ENCODE measurements at regions not wholly inside any gene's neighbourhood (a gene's known extent, or its start where the extent isn't known, plus 50 kb on each side); places are given as distances from the start of the nearest gene placed in this dataset.

GRCh38 chr6:153328194-153328593 lies 197.1 kb upstream of the RGS17 start:
- TF ChIP-seq, protein P1, sequence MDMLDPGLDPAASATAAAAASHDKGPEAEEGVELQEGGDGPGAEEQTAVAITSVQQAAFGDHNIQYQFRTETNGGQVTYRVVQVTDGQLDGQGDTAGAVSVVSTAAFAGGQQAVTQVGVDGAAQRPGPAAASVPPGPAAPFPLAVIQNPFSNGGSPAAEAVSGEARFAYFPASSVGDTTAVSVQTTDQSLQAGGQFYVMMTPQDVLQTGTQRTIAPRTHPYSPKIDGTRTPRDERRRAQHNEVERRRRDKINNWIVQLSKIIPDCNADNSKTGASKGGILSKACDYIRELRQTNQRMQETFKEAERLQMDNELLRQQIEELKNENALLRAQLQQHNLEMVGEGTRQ (CRISPR knock-in tag; IDR thresholded peaks at IDR 0.05), result no peak
- no peak for TF ChIP-seq TAF1 (IDR thresholded peaks at IDR 0.05; ENCODE audit: control insufficient read depth, extremely low read depth, insufficient read depth, low read length, severe bottlenecking)
